DND-41 (cell line): ENCODE measurements at regions not wholly inside any gene's neighbourhood (a gene's known extent, or its start where the extent isn't known, plus 50 kb on each side); places are given as distances from the start of the nearest gene placed in this dataset.

Source experiments
- EZH2 ChIP-seq: IDR thresholded peaks from 3 replicates; pipeline ENCODE4 v1.6.1; 2012; ENCODE audit warnings: borderline replicate concordance, low read depth, mild to moderate bottlenecking, moderate library complexity, low read length, inconsistent platforms; ENCODE audit not compliant: severe bottlenecking
- TF ChIP-seq, protein P1 (sequence below): IDR thresholded peaks from 2 replicates; pipeline ENCODE4 v1.5.1; 2012; ENCODE audit warnings: borderline replicate concordance, low read length, moderate library complexity, mild to moderate bottlenecking; ENCODE audit not compliant: poor library complexity, severe bottlenecking; ENCODE audit errors: extremely low read depth

- TF ChIP-seq, protein P1, sequence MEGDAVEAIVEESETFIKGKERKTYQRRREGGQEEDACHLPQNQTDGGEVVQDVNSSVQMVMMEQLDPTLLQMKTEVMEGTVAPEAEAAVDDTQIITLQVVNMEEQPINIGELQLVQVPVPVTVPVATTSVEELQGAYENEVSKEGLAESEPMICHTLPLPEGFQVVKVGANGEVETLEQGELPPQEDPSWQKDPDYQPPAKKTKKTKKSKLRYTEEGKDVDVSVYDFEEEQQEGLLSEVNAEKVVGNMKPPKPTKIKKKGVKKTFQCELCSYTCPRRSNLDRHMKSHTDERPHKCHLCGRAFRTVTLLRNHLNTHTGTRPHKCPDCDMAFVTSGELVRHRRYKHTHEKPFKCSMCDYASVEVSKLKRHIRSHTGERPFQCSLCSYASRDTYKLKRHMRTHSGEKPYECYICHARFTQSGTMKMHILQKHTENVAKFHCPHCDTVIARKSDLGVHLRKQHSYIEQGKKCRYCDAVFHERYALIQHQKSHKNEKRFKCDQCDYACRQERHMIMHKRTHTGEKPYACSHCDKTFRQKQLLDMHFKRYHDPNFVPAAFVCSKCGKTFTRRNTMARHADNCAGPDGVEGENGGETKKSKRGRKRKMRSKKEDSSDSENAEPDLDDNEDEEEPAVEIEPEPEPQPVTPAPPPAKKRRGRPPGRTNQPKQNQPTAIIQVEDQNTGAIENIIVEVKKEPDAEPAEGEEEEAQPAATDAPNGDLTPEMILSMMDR, result no peak
- TF ChIP-seq EZH2, result no peak
Observed at GRCh38 chr2:157159221-157159934, 98.1 kb upstream of the GALNT5 start.
